ENCODE measurements at regions not wholly inside any gene's neighbourhood (a gene's known extent, or its start where the extent isn't known, plus 50 kb on each side); places are given as distances from the start of the nearest gene placed in this dataset.

DNA sequence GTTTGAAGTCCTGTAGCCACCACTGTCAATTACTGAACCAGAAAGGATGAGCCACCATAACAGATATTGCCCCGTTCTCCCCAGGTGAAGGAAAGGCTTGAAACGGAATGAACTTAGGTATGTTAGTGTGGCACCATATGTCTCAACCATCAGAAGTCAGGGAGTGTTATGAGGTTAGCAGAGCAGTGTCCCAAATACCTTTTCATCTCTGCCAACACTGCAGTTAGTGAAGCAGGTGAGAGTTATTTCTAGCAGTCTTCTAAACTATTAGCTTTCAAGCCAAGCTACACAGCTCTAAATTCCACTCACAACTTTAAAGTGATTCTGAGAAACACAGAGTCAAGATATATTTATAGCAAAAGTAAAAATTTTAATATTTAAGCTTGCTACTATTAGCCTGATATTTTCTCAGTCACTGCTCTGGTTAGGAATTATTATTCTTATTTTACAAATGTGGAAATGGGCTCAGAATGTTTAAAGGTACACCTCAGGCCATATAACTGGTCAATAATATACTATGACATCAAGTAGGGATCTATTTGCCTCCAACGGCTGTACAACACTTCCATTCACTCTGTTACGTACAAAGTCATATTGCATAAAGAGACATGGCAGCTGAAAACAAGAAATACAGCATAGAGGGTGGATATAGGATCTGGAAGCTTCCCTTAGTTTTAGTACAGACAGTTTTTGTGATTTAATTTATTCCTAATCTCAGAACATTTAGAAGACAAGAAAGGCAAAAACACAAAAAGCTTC lies 1527.1 kb upstream of the PRR20A start:
- TF ChIP-seq, protein P1, sequence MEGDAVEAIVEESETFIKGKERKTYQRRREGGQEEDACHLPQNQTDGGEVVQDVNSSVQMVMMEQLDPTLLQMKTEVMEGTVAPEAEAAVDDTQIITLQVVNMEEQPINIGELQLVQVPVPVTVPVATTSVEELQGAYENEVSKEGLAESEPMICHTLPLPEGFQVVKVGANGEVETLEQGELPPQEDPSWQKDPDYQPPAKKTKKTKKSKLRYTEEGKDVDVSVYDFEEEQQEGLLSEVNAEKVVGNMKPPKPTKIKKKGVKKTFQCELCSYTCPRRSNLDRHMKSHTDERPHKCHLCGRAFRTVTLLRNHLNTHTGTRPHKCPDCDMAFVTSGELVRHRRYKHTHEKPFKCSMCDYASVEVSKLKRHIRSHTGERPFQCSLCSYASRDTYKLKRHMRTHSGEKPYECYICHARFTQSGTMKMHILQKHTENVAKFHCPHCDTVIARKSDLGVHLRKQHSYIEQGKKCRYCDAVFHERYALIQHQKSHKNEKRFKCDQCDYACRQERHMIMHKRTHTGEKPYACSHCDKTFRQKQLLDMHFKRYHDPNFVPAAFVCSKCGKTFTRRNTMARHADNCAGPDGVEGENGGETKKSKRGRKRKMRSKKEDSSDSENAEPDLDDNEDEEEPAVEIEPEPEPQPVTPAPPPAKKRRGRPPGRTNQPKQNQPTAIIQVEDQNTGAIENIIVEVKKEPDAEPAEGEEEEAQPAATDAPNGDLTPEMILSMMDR (IDR thresholded peaks at IDR 0.05), result no peak
- no peak for TF ChIP-seq POLR2A (IDR thresholded peaks at IDR 0.05)
- Histone ChIP-seq H3K4me1 (replicated peaks in 1 of 2) (no peaks in the 10 kb centered on the region), H3K27me3 (no peaks in the 10 kb centered on the region), H3K4me3 (no peak overlapping the region), H3K9me3 (replicated peaks in 1 of 3) (no peaks in the 10 kb centered on the region), H3K27ac (no peak overlapping the region), H3K36me3 (replicated peaks in 1 of 2) (no peaks in the 10 kb centered on the region)
- DNase-seq, result no peak
- WGBS, 4 donors, result 47 to 75% (median 62%) methylated on average over 4 of the region's 4 CpGs
- intact Hi-C loops (cut with DNase I), result no loop called here

DNA sequence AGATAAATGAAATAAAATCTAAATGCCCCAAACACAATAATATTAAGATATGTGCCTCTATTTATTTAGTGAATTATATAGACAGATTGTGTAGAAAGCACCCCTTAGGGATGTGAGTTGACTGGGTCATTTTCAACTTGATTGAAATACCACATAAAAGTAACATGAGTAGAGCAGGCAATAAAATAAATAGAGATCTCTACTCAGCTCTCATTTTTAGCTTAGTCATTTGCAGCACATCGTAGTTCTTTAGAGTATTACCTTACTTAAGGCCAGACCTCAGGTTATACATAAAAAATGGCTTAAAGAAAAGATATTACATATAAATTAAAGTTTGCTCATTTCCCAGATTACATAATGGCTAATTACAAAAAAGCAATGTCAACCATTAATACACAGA lies 1525.6 kb upstream of the PRR20A start:
- no peaks in the 10 kb centered on the region for H3K27me3 ChIP-seq
- DNase-seq, result no peak
- H3K9me3 ChIP-seq (replicated peaks in 1 of 3), result no peaks in the 10 kb centered on the region
- no peak overlapping the region for H3K27ac ChIP-seq
- H3K36me3 ChIP-seq (replicated peaks in 1 of 2), result no peaks in the 10 kb centered on the region
- H3K4me1 ChIP-seq (replicated peaks in 1 of 2), result no peaks in the 10 kb centered on the region
- H3K4me3 ChIP-seq, result no peak overlapping the region
- 71 to 83% (median 78%) methylated on average over 1 of the region's 1 CpG for WGBS, 4 donors
- TF ChIP-seq, protein P1 (IDR thresholded peaks at IDR 0.05), result no peak
- TF ChIP-seq POLR2A (IDR thresholded peaks at IDR 0.05), result no peak
- intact Hi-C loops (cut with DNase I), result no loop called here

DNA sequence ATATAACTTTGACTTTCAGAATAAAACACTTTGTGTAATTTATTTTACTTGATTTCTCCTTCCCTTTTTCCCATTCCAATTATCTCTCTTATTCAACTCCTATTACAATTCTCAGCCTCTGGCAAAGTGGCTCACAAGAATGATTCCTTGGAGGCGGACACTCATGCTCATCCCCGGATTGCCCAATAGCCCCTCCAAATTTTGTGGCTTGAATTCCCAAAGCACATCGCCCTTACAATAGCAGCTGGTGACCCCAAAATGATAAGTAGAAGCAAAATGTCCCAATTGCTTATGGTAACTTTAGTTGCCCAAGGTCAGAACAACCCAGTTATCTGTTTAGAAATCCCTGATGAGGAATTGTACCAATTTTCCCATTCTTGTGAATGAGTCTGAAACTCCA lies 1523.5 kb upstream of the PRR20A start:
- intact Hi-C loops (cut with DNase I), result no loop called here
- H3K27ac ChIP-seq, result no peak overlapping the region
- WGBS, 4 donors, result 79 to 83% (median 80%) methylated on average over 3 of the region's 3 CpGs
- H3K36me3 ChIP-seq (replicated peaks in 1 of 2), result no peaks in the 10 kb centered on the region
- no peak overlapping the region for H3K4me3 ChIP-seq
- H3K27me3 ChIP-seq, result no peaks in the 10 kb centered on the region
- DNase-seq, result no peak
- no peak for TF ChIP-seq POLR2A (IDR thresholded peaks at IDR 0.05)
- TF ChIP-seq, protein P1 (IDR thresholded peaks at IDR 0.05), result no peak
- no peaks in the 10 kb centered on the region for H3K9me3 ChIP-seq (replicated peaks in 1 of 3)
- H3K4me1 ChIP-seq (replicated peaks in 1 of 2), result no peaks in the 10 kb centered on the region

DNA sequence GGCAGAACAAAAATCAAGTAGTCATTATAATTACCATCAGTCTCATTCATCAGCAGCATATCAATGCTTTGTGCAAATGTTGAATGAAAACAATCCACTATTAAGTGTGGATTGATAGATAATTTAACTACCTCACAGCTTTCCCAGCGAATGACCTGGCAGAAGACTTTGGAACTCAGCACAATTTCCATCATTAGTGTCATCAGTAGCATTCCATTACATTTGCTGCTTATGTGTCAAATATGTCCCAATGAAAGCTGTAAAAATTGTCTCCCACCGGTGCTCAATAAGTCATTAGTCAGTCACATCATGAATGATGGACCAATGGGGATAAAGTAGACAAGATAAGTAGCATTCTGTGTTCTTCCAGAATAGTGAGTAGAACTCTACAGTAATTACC lies 1513.5 kb upstream of the PRR20A start:
- Histone ChIP-seq H3K27me3 (no peaks in the 10 kb centered on the region), H3K36me3 (replicated peaks in 1 of 2) (no peaks in the 10 kb centered on the region), H3K27ac (no peak overlapping the region), H3K4me1 (replicated peaks in 1 of 2) (no peaks in the 10 kb centered on the region), H3K4me3 (no peak overlapping the region), H3K9me3 (replicated peaks in 1 of 3) (no peaks in the 10 kb centered on the region)
- DNase-seq, result no peak
- no peak for TF ChIP-seq POLR2A (IDR thresholded peaks at IDR 0.05)
- TF ChIP-seq, protein P1 (IDR thresholded peaks at IDR 0.05), result no peak
- 50 to 57% (median 54%) methylated on average over 2 of the region's 2 CpGs for WGBS, 4 donors
- intact Hi-C loops (cut with DNase I), result no loop called here
